T47D (cell line): ENCODE measurements at regions not wholly inside any gene's neighbourhood (a gene's known extent, or its start where the extent isn't known, plus 50 kb on each side); places are given as distances from the start of the nearest gene placed in this dataset.
"Not testable (repeated sequence)": the region's sequence is repeated elsewhere in the genome, so short reads cannot be mapped to it uniquely, and the experiment has no call there.

ENCODE experiments used
- DNase-seq, 2 experiments: peaks; one replicate each; pipeline versions ENCODE4 v3.0.0 to v3.0.0-alpha.2; 2011 to 2012; ENCODE audit warnings: low read depth in 1 of 2, low spot score in 1 of 2
- JUND ChIP-seq: IDR thresholded peaks from 2 replicates; pipeline ENCODE4 v1.6.1; 2012; ENCODE audit warnings: low read depth
- in situ Hi-C: cut with HindIII; loops from 2 replicates; pipeline ENCODE4 v1.10.0; 2016; ENCODE audit warnings: low sequenced_read_pairs, low pct_unique_long_range_greater_than_20kb

- TF ChIP-seq JUND, result no peak
- in situ Hi-C loops, result no loop called here
- DNase-seq, result no peak
Observed at GRCh38 chr12:88860851-88861250, 280.6 kb upstream of the KITLG start.

- in situ Hi-C loops, result no loop called here
- no peak for DNase-seq
- TF ChIP-seq JUND, result no peak
Observed at GRCh38 chr12:88856201-88856600, 275.9 kb upstream of the KITLG start.

- no peak for DNase-seq
- TF ChIP-seq JUND, result no peak
- in situ Hi-C loops, result no loop called here
Observed at GRCh38 chr12:88855301-88855700, 275.0 kb upstream of the KITLG start.

- peak; percentile 41 to 67 for DNase-seq
- no peak for TF ChIP-seq JUND
- in situ Hi-C loops, result no loop called here
Observed at GRCh38 chr12:88854260-88854659, 274.0 kb upstream of the KITLG start.

GRCh38 chr12:88847246-88847645 is 267.0 kb upstream of the KITLG start:
- in situ Hi-C loops, DNase-seq: not testable (repeated sequence)

GRCh38 chr12:88844426-88844825 is 264.2 kb upstream of the KITLG start:
- TF ChIP-seq JUND, result no peak
- in situ Hi-C loops, result no loop called here
- no peak for DNase-seq

- no peak for DNase-seq
- TF ChIP-seq JUND, result no peak
- in situ Hi-C loops, result no loop called here
Observed at GRCh38 chr12:88842314-88842713, 262.0 kb upstream of the KITLG start.

GRCh38 chr12:88839486-88839885 is 259.2 kb upstream of the KITLG start:
- in situ Hi-C loops, result no loop called here
- no peak for DNase-seq
- no peak for TF ChIP-seq JUND

GRCh38 chr12:88836156-88836555 is 255.9 kb upstream of the KITLG start:
- TF ChIP-seq JUND, result peak; percentile 50; the same call in 1 of the 2 replicates
- in situ Hi-C loops, result no loop called here
- DNase-seq, result peak in 1 of 2 experiments; percentile 73

- in situ Hi-C loops, result no loop called here
- DNase-seq, result no peak
- TF ChIP-seq JUND, result no peak
Observed at GRCh38 chr12:88834226-88834625, 254.0 kb upstream of the KITLG start.

- in situ Hi-C loops, result no loop called here
- TF ChIP-seq JUND, result no peak
- DNase-seq, result no peak
Observed at GRCh38 chr12:88833641-88834116, 253.4 kb upstream of the KITLG start.

- DNase-seq, result not testable (repeated sequence)
Observed at GRCh38 chr12:88828537-88828936, 248.3 kb upstream of the KITLG start.

GRCh38 chr12:88820012-88820411 is 239.7 kb upstream of the KITLG start:
- no peak for DNase-seq
- in situ Hi-C loops, result no loop called here
- no peak for TF ChIP-seq JUND

More at GRCh38 chr12:88828537-88828936, 248.3 kb upstream of the KITLG start:
- in situ Hi-C loops, result not testable (repeated sequence)

- in situ Hi-C loops, result no loop called here
- TF ChIP-seq JUND, result no peak
- peak; percentile 18 to 67 for DNase-seq
Observed at GRCh38 chr12:88816201-88816600, 235.9 kb upstream of the KITLG start.
